HG03066 (cell line): ENCODE measurements at regions not wholly inside any gene's neighbourhood (a gene's known extent, or its start where the extent isn't known, plus 50 kb on each side); places are given as distances from the start of the nearest gene placed in this dataset.

Experiments used
- ATAC-seq: cut with Tn5 transposase; IDR thresholded peaks from one replicate; pipeline ENCODE4 v1.9.1; 2021; ENCODE audit warnings: low read depth; ENCODE audit not compliant: unreplicated experiment

GRCh38 chr13:80782441-80782840, 441.5 kb upstream of the SPRY2 start:
- no peak for ATAC-seq

GRCh38 chr13:80778297-80778696, 437.4 kb upstream of the SPRY2 start:
- ATAC-seq = no peak

GRCh38 chr13:80757694-80758093, 416.8 kb upstream of the SPRY2 start:
- ATAC-seq = no peak

- no peak for ATAC-seq
Observed at GRCh38 chr13:80755910-80756309, 415.0 kb upstream of the SPRY2 start.

GRCh38 chr13:80754441-80754840, 413.5 kb upstream of the SPRY2 start:
- ATAC-seq = no peak

GRCh38 chr13:80753866-80754265, 412.9 kb upstream of the SPRY2 start:
- no peak for ATAC-seq

- ATAC-seq = no peak
Observed at GRCh38 chr13:80751854-80752253, 410.9 kb upstream of the SPRY2 start.

- no peak for ATAC-seq
Observed at GRCh38 chr13:80744147-80744914, 403.4 kb upstream of the SPRY2 start.

- no peak for ATAC-seq
Observed at GRCh38 chr13:80742033-80742432, 401.1 kb upstream of the SPRY2 start.

GRCh38 chr13:80740071-80740470, 399.1 kb upstream of the SPRY2 start:
- no peak for ATAC-seq

- ATAC-seq = no peak
Observed at GRCh38 chr13:80737513-80737912, 396.6 kb upstream of the SPRY2 start.

GRCh38 chr13:80727321-80727975, 386.5 kb upstream of the SPRY2 start:
- ATAC-seq = no peak

GRCh38 chr13:80726868-80727267, 385.9 kb upstream of the SPRY2 start:
- no peak for ATAC-seq

- no peak for ATAC-seq
Observed at GRCh38 chr13:80721689-80722088, 380.8 kb upstream of the SPRY2 start.

GRCh38 chr13:80718970-80719369, 378.0 kb upstream of the SPRY2 start:
- no peak for ATAC-seq

- ATAC-seq = no peak
Observed at GRCh38 chr13:80717776-80718175, 376.9 kb upstream of the SPRY2 start.

- ATAC-seq = no peak
Observed at GRCh38 chr13:80716610-80717081, 375.7 kb upstream of the SPRY2 start.

GRCh38 chr13:80712026-80712425, 371.1 kb upstream of the SPRY2 start:
- no peak for ATAC-seq

GRCh38 chr13:80708791-80709190, 367.9 kb upstream of the SPRY2 start:
- ATAC-seq = no peak

- no peak for ATAC-seq
Observed at GRCh38 chr13:80707000-80707983, 366.4 kb upstream of the SPRY2 start.

GRCh38 chr13:80706164-80706471, 365.2 kb upstream of the SPRY2 start:
- ATAC-seq = no peak
